HG02623 (cell line): ENCODE measurements at regions not wholly inside any gene's neighbourhood (a gene's known extent, or its start where the extent isn't known, plus 50 kb on each side); places are given as distances from the start of the nearest gene placed in this dataset.
"Not testable (repeated sequence)": the region's sequence is repeated elsewhere in the genome, so short reads cannot be mapped to it uniquely, and the experiment has no call there.

Source experiments
- ATAC-seq: cut with Tn5 transposase; IDR thresholded peaks from one replicate; pipeline ENCODE4 v1.9.1; 2021; ENCODE audit warnings: moderate library complexity; ENCODE audit not compliant: unreplicated experiment

DNA sequence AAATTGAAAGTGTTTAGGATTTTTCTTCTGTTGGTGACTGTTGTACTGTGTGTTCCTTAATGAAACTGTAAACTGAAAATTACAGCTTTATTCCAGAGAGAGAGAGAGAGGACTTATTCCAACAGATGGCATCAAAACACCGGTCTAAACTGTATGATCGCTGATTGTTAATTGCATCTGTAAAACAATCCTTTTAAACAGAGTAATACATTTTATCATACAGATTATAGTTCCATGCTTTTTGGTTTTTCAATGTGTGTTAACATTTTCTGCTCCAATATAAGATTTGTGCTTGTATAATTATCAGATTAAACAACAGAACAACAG lies 289.7 kb upstream of the DNAJC19 start:
- no peak for ATAC-seq

DNA sequence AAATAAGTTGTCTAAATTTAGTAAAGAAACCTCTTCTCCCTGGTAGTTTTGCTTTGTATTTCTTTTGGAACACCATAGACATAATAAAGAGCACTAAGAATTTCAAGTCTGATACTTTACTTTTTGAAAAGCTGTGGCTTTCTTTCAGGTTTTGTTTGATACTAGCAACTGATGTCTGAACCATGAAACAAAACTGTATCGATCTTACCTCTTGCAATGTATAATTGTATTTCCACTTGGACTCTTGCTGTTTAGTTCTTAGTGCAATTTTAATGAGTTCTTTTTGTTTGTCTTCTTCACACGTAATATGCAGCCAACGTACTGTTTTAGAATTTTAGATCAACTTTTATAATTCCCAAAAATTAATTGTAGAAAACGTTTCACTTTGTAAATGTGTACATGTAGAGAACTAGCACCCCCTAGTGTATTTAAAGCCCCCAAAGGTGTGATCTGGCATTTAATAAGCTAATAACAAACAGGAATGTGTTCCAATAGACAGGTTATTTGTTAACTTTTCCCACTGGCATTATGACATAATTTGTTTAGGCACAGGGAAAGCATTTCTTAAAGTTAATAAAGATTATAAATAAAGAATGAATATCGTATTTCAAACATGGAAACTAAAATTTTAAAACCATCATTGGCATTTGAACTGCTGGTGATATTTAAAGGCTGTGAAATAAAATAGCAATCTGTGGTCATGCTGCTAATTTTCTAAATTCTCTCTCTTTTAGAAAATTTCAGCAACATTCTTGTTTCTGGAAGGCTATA lies 289.1 kb upstream of the DNAJC19 start:
- ATAC-seq = no peak

DNA sequence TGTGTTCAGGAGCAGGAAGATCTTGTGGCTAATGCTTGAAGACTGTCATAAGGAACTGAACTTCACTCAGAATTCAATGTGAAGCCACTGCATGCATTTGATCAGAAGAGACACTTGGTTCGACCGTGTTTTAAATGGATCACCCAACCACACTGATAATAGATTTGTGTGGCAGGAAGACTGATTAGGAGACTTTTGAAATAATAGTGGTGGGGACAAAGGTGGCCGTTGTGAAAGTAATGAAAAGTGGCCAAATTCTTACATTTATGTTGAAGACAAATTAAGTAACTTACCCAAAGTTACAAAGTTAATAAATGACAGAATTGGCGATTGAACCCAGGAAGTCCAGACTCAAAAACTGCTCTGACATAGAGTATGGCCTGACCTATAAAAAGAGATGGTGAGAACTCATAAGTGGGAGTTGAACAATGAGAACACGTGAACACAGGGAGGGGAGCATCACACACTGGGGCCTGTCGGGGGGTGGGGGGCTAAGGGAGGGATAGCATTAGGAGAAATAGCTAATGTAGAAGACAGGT lies 286.9 kb upstream of the DNAJC19 start:
- ATAC-seq = no peak

DNA sequence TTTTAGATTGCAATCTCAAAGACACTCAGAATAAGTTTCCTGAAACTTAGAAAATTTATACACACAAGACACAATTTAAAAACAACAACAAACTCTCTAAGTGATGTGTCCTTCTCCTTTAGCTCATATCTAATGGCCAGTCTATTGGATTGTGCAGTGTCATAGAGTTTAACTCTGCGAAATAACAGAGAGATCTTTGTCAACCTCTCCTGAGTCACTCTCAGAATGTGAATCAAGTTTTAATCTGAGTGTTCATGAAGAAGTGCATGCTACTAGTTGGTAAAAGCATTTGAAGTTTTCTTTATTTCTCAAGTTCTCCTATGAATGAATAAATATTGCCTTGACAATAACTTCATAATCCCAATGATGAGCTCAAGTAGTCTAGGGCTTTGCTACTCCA lies 284.5 kb upstream of the DNAJC19 start:
- ATAC-seq = no peak

DNA sequence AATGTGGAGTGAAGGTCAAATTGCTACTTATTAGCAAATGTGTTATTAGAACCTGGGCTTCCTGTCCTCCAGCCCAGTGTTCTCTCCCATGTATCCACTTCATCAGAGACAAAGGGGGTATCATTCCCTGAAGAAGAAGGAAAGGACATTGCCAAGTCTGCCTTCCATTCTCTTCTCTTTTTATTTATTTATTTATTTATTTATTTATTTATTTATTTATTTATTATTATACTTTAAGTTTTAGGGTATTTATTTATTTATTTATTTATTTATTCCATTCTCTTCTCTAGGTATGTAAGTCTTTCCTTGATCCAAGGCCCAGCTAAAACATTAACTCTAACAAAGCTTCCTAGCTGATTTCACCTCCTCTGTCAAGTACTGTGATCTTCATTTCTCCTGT lies 277.8 kb upstream of the DNAJC19 start:
- ATAC-seq = no peak

DNA sequence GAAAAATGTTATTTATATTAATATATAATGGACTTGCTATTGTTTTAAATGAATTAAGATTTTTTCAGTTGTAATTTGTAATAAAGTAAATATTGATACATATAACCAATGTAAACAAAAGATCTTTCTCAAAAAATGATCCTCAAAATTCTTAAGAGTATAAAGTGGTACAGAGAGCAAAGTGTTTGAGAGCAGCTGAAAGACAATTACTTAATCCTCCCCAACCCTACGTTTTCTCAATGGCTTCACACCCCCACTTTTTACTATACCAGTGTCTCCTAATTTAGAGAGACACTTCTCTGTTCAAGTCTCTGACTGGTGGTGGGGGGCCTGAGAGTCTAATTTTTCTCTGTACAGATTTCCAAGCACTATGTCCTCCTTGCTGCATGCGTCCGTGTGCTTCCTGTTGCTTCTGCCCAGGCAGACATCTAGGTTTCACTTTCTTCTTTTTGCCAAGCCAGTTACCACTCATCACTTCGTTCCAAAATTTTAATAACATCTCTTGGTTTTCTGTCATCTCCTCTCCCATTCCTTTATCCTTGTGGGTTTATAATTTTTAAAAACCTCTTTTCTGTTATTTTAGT lies 276.3 kb upstream of the DNAJC19 start:
- peak; percentile 87 for ATAC-seq

DNA sequence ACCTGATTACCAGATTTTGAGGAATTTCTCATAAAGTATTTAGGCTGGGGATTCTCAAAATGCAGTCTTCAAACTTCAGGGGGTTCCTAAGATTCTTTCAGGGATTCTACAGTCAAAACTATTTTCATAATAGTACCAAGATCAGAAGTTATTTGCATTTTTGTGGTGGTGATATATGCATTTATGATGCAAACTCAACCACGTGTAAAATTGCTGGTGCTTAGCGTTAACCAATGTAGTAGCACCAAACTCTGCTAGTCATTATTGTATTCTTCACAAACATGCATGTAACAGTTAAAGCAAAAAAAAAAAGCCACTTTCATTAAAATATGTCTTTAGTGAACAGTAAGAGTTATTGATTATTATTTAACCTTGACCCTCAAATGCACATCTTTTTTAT lies 274.9 kb upstream of the DNAJC19 start:
- ATAC-seq = no peak

DNA sequence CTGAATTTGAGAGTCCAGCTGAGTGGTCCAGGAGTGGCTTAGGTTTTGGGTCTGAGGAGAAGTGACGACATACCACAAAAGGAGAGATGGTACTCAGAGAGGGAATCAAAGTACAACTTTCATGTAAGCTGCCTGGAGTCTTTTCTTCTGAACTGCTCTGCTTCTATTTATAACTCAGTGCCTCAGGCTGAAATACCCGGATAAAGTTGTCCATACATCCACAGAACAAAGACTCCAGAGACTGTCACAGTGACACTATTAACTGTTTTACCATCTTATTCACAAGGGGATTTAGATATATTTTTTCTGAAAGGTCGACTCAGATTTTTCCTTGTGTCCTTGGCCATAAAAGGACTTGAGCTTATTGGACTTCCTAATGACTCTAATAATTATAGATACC lies 264.3 kb upstream of the DNAJC19 start:
- no peak for ATAC-seq

DNA sequence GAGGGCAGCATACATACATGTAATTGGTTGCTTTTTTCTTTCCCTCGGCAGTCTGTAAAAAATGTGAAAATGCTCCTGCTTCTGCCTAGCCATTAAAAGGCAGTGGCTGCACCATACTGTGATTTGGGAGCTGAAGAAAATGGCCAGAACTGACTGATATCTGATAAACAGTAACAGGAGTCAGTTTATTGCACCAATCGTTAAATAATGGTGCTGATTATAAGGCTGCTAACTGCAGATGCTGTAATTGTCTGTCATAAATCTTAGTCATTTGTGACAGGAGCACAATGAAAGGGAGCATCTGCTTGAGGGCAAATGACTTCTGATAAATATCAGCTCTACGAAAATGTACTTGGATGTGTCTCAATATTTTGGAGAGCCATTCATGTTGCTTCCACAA lies 263.1 kb upstream of the DNAJC19 start:
- no peak for ATAC-seq

DNA sequence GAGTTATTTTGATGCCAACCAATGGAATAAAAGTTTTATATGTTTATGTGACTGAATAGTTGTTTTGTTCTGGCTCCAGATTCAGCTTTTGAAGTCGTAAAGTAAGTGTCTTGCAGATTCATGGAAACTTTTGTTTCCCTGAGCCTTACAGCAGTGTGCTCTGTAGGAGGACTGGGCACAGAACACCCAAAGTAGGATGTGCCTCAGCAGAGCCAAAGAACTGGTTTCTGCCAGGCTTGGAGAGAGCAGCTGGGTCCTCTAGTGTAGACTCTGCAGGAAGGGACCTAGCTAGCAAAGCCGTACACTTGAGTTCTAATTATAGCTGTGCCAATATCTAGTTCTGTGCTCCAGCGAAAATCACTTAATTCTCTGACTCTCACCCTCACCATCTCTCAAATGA lies 261.2 kb upstream of the DNAJC19 start:
- ATAC-seq = no peak

DNA sequence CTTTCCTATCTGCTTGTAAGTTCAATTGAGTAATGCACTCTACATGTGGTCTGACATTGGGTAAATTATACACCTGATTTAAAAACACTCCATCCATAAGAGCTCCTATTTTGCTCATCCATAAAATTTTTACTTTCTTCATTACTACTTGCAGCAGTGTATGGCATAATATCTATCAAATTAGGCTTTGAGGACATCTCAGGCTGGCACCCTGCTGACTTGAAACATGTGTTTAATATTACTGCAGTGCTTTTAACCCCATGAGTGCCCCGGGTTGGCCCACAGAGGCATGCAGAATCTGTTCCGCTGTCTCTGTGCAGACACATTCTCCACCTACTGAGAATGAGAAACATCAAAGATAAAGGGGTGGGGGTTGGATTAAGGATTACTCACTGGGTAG lies 249.9 kb upstream of the DNAJC19 start:
- ATAC-seq = no peak

DNA sequence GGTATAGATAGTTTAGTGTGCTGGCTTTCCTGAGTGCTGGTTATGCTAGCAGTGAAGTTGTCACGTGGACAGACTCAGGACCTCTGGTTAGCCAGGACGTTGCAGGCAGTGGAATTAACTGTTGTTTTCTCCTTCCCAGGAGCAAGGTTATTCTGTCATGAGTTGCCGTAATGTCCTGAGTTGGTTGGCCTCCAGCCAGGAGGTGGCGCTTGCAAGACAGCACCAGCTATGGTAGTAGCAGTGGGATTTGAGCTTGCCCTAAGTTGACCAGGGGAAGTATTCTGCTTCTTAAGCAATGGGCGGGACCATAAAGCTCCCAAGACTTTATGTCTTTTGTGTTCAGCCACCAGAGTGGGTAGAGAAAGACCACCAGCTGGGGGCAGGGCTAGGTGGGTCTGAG lies 240.7 kb upstream of the DNAJC19 start:
- ATAC-seq = no peak

DNA sequence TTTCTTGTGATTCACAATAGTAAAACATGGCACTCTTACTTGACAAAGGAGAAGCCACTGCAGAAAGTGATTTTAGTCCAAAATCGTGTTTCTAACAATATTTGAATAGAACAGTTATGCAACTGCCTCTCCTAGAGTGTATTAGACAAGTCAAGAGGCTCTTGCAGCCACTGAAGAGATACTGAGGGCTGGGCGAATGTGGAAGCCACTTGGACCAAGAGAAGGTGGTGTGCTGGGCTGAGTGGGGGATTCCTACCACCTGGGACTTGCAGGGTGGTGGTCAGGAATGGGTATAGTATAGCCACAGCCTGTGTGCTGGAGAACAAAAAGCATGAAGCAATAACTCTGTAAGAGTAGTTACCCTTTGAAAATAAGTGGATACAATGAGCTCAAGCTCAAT lies 223.8 kb upstream of the DNAJC19 start:
- ATAC-seq = no peak

DNA sequence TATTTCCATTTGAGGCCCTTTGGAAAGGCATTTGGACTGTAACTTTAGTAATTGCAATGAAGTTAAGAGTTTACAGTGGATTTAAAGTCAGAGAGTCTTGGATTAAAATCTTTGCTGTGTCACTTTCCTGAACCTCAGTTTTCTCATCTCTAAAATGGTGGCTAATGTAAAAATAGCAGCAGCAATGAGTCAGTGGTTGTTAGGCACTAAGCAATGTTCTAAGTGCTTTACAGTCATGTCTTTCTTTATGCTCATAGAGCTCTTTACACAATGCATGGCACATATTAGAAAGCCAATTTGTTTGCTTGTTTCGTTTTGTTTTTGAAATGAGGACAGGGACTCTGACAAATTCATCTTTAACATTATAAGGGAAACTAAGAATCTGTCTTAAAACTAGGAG lies 222.7 kb upstream of the DNAJC19 start:
- ATAC-seq = no peak

DNA sequence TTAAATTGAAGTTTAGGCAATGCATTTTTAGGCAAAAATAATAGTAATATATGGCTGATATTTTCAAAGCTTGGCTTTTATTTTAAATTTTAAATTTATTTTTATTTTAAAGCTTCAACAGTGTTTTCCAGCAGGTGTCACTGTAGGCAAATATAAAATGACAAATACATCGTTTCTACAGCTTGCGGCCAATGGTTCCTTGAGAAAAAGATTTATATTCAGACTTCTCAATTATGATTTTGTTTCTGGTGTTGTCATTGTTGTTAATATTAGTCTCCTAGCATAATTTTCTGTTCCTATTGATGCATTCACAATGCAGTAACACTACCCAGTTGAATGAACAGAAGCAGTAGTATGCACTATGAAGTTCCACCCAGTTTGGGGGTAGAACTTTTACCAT lies 220.7 kb upstream of the DNAJC19 start:
- no peak for ATAC-seq

DNA sequence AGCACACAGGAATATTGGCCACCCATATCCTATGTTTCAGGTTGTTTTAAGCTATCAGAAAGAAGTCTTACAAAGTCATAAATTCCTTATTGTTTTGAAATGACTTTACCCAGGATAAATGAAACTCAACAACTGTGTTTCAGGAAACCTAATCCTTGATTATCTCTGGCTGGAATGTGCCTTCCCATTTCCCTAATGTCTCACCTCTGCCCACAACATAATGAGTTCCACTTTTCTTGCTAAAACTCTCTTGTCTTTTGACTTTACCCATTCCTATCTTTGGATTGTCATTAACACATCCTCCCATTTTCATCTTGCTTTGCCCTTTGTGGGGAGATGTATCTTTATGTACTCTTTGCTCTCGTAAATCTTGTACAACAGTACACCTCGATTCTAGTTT lies 200.0 kb upstream of the DNAJC19 start:
- ATAC-seq = no peak

DNA sequence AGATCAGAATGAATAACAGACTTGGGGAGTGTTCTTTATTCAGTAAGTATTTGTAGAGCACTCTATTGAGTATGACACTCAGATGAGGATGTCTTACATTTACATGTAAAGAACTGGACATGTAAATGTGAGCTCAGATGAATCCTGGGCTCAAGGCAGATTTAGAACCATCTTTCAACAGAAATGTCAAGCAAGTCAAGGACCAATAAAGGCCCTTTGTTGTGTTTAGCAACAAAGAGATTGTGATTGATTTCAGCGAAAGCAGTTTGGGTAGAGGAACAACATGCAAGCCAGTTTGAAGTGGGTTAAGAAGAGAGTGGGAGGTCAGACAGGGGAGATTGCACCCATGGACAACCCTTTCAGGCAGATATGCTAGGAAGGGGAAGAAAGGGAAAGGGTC lies 194.2 kb upstream of the DNAJC19 start:
- no peak for ATAC-seq

DNA sequence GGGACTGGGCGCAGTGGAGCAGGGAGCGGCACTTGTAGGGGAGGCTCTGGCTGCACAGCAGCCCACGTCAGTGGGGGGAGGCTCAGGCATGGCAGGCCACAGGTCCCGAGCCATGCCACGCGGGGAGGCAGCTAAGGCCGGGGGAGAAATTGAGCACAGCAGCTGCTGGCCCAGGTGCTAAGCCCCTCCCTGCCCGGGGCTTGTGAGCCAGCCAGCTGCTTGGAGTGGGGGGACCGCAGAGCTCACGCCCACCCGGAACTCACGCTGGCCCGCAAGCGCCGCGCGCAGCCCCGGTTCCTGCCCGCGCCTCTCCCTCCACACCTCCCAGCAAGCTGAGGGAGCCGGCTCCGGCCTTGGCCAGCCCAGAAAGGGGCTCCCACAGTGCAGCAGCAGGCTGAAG lies 193.5 kb upstream of the DNAJC19 start:
- not testable (repeated sequence) for ATAC-seq

DNA sequence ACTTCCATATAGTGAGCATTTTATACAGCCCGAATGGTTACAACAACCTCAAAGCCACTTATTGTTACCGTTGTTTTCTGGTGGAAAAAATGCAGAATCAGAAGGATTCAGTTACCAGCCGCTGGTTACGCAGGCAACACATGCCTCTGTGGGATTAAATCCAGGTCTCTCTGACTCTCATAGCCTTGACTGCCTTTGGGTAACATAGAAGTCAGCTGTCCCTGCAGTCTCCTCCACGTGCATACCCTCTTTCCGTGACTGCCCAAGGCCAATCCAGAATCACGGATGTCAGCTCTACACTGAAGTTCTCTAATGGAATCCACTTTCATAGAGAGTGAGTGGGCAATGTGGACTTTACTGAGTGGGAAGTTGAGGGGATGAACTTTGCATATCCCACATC lies 189.5 kb upstream of the DNAJC19 start:
- ATAC-seq = no peak

DNA sequence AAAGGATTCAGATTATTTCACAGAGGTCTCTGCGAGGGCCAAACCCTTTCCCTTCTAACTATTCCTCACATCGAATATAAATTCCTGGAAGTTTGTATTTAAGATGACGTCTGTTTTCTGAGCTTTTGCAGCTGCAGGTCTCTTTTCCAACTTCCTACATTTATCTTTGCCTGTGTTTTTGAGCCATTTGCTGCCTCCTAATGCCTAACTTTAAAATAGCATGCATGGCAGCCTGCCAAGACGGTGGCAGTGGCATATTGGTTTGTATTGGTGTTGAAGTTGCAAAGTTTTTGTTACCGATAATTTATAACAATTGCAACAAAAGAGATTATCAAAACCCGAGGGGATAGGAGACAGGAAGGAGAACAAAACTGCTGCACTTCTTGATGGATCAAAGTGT lies 187.1 kb upstream of the DNAJC19 start:
- ATAC-seq = no peak

DNA sequence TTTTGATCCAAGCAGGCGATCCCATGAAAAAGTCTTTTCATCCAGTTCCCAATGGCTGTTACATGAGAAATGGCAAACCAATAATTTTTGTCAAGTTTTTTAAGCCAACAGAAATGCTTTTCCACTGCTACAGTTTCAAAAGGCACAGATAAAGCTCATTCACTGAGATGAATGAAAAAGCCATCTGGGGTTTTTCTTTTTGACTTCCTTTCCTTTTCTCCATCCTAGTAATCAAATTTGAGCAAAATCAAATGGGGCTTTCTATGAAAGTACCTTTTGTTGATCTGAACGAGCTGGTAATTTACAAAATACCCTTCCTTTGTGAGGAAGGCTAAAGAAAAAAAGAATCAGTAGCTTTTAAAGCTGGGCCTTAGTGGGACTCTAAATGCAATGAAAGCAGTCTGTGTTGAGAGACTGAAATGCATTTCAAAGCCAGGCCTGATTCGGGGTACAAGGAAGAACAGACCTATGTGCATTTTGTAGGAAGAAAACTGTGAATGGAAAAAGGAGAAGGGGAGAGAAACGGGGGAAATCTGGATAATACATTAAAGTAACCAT lies 185.2 kb upstream of the DNAJC19 start:
- no peak for ATAC-seq

DNA sequence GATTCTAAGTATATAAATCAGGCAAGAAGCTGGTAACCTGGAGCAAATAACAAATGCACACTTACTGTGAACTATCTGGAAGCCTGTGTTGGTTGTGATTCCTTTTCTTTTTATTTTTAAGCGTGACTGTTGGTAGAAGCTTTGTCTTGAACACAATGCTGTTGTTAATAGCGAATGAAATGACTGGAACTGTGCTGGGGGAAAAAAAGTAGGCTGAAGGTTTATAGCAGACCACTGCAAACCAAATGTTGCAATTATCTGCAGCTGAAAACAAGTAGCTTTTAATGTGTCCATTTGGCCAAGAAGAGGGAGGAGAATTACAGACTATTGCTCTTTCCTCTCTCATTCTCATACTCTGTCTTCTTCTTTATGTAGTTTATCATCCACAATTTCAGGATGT lies 184.5 kb upstream of the DNAJC19 start:
- no peak for ATAC-seq

DNA sequence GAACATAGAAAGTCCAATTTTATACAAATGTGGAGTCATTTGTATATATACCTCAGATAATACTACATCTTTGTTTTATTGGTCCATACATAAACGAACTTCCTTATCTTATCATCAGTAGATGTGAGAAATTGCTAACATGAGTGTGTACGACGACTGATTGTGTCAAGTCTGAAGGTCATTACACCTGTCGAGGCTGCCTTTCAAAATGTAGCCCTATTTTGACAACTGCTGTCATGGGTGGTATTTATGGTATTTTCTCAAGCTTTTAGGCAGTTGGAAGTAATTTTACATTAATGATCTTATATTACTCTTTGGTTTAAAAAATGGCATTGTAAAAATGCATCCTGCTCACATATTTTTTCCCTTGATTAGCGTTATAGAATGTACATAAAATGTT lies 183.7 kb upstream of the DNAJC19 start:
- ATAC-seq = no peak
